Heart right ventricle (tissue), 16 donors: ENCODE measurements at regions not wholly inside any gene's neighbourhood (a gene's known extent, or its start where the extent isn't known, plus 50 kb on each side); places are given as distances from the start of the nearest gene placed in this dataset.
A peak's percentile ranks its signal among the peaks of the same experiment; 100 is the strongest.

ENCODE experiments used
- ATAC-seq, 8 donors: fragments of 200-7000 bp; cut with Tn5 transposase; one replicate each; pipeline ENCODE4 v1.9.1; 2020; ENCODE audit warnings: mild to moderate bottlenecking in 8 of 8, moderate library complexity in 8 of 8, moderate number of reproducible peaks in 1 of 8
- DNase-seq, 2 donors: peaks; one replicate each; pipeline ENCODE4 v3.0.0-alpha.2; 2020
- H3K27ac ChIP-seq, 10 donors: fragments of 200-600 bp; sonication (generic) in 2 of 10; one replicate each; pipeline versions ENCODE4 v1.5.0 to v1.8.0; 2020 to 2022; ENCODE audit warnings: mild to moderate bottlenecking in 3 of 10
- H3K27me3 ChIP-seq, 7 donors: fragments of 200-600 bp; one replicate each; pipeline ENCODE4 v1.8.0; 2021 to 2022; ENCODE audit warnings: mild to moderate bottlenecking in 2 of 7
- H3K36me3 ChIP-seq, 9 donors: fragments of 200-600 bp; sonication (generic) in 1 of 9; one replicate each; pipeline versions ENCODE4 v1.5.0 to v1.8.0; 2020 to 2022; ENCODE audit warnings: mild to moderate bottlenecking in 2 of 9
- H3K4me1 ChIP-seq, 9 donors: fragments of 200-600 bp; sonication (generic) in 1 of 9; one replicate each; pipeline versions ENCODE4 v1.5.0 to v1.8.0; 2020 to 2022; ENCODE audit warnings: mild to moderate bottlenecking in 4 of 9
- H3K4me3 ChIP-seq, 10 donors: fragments of 200-600 bp; sonication (generic) in 2 of 10; one replicate each; pipeline versions ENCODE4 v1.5.0 to v1.8.0; 2020 to 2022; ENCODE audit warnings: mild to moderate bottlenecking in 7 of 10, moderate library complexity in 2 of 10
- H3K9me3 ChIP-seq, 11 donors: fragments of 200-600 bp in 10 of 11; sonication (generic) in 2 of 11; one replicate each; pipeline versions ENCODE4 v1.5.0 to v1.8.0; 2013 to 2022; ENCODE audit warnings: mild to moderate bottlenecking in 2 of 11, control low read depth in 1 of 11, moderate library complexity in 1 of 11
- WGBS, 2 donors: extraction: QIAGEN DNeasy Blood & Tissue Kit; methylation state at CpG; one replicate each; pipeline ENCODE4 v1.1.7; 2013; ENCODE audit warnings: inconsistent platforms in 1 of 2; 5-methylcytosine and 5-hydroxymethylcytosine counted together
- intact Hi-C, 10 donors: fragments of 100-400 bp; cut with DNase I; formaldehyde crosslinking; loops; one replicate each; pipeline versions ENCODE4 v1.11.1 to v1.14.2; 2022
- TF ChIP-seq, protein P1 (sequence below), 9 donors: fragments of 200-600 bp; sonication (generic) in 2 of 9; IDR thresholded peaks; one replicate each; pipeline versions ENCODE4 v1.5.0 to v1.8.0; 2021 to 2022; ENCODE audit warnings: antibody characterized with exemption in 9 of 9, mild to moderate bottlenecking in 5 of 9, moderate library complexity in 1 of 9
- donor health status: Arrhythmogenic right ventricular cardiomyopathy.
- donor health status: ischemic (EF 13 %, LVEDD 7.1; RV severe dilation, severe dysfunction).
- donor health status: healthy with polysubstance abuse.
- donor health status: DM: no; HTN: yes; CAD: no.
- donor health status: DM: no; HTN: no; CAD: no.
- donor health status: ischemic (EF 25% LVEDD 6.9; RV normal size, moderate dysfunction).
- donor health status: ischemic (EF 25% LVEDD 5.7; RV mildly dilated, moderate dysfunction).
- donor health status: healthy.
- donor health status: DM: yes; HTN: yes; CAD: no.
- donor health status: Ischemic cardiomyopathy.
- donor health status: ischemic (EF 35%, LVEDD 5.7; RV mildly dilated, moderate dysfunction).
- donor health status: nonischemic (EF 11% LVEDD 7.7; RV severe dilation, severe dysfunction).
- donor health status: DM: yes; HTN: yes; CAD: no.
- donor health status: PGD.
- donor health status: ischemic (EF 29% LVEDD 5.4; RV normal size, mild dysfunction).
- donor health status: nonischemic (EF 23%, LVEDD 6.1; RV moderate dilation, normal function).

DNA sequence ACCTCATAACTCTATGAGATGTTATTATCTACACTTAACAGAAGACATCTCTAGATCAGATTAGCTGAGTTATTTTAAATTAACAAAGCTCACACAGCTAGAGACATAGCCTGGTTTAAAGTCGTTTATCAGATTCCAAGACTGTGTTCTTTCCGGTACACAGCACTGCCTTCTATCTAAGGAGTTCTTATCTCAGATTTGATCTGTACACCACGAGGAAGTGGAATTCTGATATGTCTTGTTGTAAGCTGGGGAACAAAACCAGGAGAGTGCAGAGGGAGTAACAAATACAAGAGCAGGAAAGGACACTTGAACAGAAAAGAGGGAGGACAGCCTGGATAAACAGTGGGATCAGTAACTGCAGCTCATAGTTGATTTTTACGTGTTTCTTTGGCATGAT, 61.7 kb upstream of the KCNMB2 start:
- no peaks in the 10 kb centered on the region for H3K36me3 ChIP-seq
- H3K4me1 ChIP-seq, result peaks cover 0 to 4% (median 0%) of the 10 kb centered on the region in 9 donors
- H3K27me3 ChIP-seq, result no peaks in the 10 kb centered on the region
- no peak overlapping the region for H3K4me3 ChIP-seq
- intact Hi-C loops, result no loop called here
- WGBS, 2 donors, result 33 to 41% methylated on average over 4 of the region's 4 CpGs
- TF ChIP-seq, protein P1, sequence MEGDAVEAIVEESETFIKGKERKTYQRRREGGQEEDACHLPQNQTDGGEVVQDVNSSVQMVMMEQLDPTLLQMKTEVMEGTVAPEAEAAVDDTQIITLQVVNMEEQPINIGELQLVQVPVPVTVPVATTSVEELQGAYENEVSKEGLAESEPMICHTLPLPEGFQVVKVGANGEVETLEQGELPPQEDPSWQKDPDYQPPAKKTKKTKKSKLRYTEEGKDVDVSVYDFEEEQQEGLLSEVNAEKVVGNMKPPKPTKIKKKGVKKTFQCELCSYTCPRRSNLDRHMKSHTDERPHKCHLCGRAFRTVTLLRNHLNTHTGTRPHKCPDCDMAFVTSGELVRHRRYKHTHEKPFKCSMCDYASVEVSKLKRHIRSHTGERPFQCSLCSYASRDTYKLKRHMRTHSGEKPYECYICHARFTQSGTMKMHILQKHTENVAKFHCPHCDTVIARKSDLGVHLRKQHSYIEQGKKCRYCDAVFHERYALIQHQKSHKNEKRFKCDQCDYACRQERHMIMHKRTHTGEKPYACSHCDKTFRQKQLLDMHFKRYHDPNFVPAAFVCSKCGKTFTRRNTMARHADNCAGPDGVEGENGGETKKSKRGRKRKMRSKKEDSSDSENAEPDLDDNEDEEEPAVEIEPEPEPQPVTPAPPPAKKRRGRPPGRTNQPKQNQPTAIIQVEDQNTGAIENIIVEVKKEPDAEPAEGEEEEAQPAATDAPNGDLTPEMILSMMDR (IDR thresholded peaks at IDR 0.05), result no peak
- DNase-seq, result no peak
- no peaks in the 10 kb centered on the region for H3K9me3 ChIP-seq
- no peak for ATAC-seq
- no peak overlapping the region for H3K27ac ChIP-seq

DNA sequence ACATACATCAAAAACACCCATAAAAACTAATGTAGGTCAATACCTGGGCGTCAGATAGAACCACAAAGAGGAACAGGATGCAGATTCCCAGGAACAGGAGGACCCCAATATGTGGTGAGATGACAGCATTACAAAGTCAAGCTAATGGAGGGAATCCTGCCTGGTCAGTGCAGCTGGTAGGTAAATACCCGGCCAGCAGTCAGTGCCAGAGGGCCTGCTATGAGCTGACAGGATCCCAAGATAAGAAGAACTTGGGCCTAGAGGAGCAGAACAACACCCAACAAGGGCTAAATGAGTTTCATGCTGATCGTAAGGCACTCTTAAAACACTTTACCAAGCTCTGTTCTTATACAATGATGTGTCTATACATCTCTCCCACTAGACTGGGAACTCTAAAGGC, 61.2 kb upstream of the KCNMB2 start:
- WGBS, 2 donors, result 76 to 79% methylated on average over 3 of the region's 3 CpGs
- no peak for DNase-seq
- TF ChIP-seq, protein P1 (IDR thresholded peaks at IDR 0.05), result no peak
- Histone ChIP-seq H3K4me3 (no peak overlapping the region), H3K27me3 (no peaks in the 10 kb centered on the region), H3K9me3 (no peaks in the 10 kb centered on the region), H3K36me3 (no peaks in the 10 kb centered on the region), H3K27ac (no peak overlapping the region), H3K4me1 (peaks cover 0 to 6% (median 0%) of the 10 kb centered on the region in 9 donors)
- intact Hi-C loops, result no loop called here
- ATAC-seq, result peak in 3 of 8 donors; percentile 26 to 44 (median 37)

DNA sequence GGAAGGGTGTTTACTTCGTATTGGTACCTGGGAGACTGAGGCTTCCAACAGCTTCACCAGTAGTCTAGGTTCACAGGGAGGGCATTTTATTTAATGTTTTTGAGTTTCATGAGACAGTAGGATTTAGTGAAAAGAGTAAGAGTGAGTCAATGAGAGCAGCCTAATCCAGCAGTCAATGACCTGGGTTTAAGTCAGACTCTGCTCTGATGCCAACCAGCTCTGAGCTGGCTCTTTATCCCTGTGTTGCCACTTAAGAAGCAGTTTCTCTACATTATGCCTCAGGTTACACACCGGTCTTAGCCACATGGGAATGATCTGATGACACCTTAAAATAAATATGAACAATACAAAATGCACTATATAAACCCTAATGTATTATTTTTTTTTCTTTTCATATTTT, 59.4 kb upstream of the KCNMB2 start:
- H3K9me3 ChIP-seq, result no peaks in the 10 kb centered on the region
- no peak overlapping the region for H3K4me3 ChIP-seq
- H3K36me3 ChIP-seq, result no peaks in the 10 kb centered on the region
- no peak for DNase-seq
- H3K27ac ChIP-seq, result no peak overlapping the region
- H3K4me1 ChIP-seq, result peaks cover 0 to 6% (median 0%) of the 10 kb centered on the region in 9 donors
- WGBS, 2 donors, result 87 to 89% methylated on average over 2 of the region's 2 CpGs
- H3K27me3 ChIP-seq, result no peaks in the 10 kb centered on the region
- TF ChIP-seq, protein P1 (IDR thresholded peaks at IDR 0.05), result no peak
- ATAC-seq, result no peak
- intact Hi-C loops, result no loop called here

DNA sequence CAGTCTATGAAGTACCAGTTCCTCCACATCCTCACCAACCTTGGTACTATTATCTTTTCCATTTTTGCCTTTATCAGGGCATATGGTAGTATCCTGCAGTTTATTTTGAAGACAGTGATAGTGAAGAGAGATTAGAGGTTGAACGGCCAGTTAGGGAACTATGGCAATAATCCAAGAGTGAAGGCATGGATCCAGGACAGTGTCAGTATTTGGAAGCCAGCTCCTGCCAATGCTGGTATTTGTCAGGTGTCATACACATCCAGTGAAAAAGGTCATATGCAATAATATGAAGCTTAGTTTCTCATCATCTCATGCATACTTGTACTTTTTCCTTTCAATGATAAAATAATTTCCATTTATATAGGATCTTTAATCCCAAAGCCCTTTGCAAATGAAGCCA, 56.8 kb upstream of the KCNMB2 start:
- peak in 2 of 8 donors; percentile 64 to 78 for ATAC-seq
- Histone ChIP-seq H3K4me1 (peaks cover 0 to 6% (median 0%) of the 10 kb centered on the region in 9 donors), H3K36me3 (no peaks in the 10 kb centered on the region), H3K9me3 (no peaks in the 10 kb centered on the region), H3K27ac (no peak overlapping the region), H3K27me3 (no peaks in the 10 kb centered on the region), H3K4me3 (no peak overlapping the region)
- intact Hi-C loops, result no loop called here
- no peak for DNase-seq
- TF ChIP-seq, protein P1 (IDR thresholded peaks at IDR 0.05), result no peak
- WGBS, 2 donors, result 11% methylated on average over 1 of the region's 1 CpG
